Stimulated activated naive CD8-positive, alpha-beta T cell treated with anti-CD3 and anti-CD28 coated beads, Interleukin-15, amount 100 ng/mL, for 72 hours (primary cell): ENCODE measurements at regions not wholly inside any gene's neighbourhood (a gene's known extent, or its start where the extent isn't known, plus 50 kb on each side); places are given as distances from the start of the nearest gene placed in this dataset.

Experiments
- ATAC-seq: fragments of 150-1000 bp; cut with Tn5 transposase; 2 replicates; pipeline ENCODE4 v1.10.0; 2021; ENCODE audit warnings: mild to moderate bottlenecking, moderate library complexity
- DNase-seq, 2 donors: peaks; one replicate each; pipeline ENCODE4 v3.0.0; 2021 to 2022
- H3K27ac Mint-ChIP-seq, 2 donors: one replicate each; pipeline ENCODE4 v1.8.0; 2022; ENCODE audit warnings: mild to moderate bottlenecking in 2 of 2, mixed read lengths in 2 of 2, moderate library complexity in 2 of 2
- H3K27me3 Mint-ChIP-seq: one replicate; pipeline ENCODE4 v1.8.0; 2022; ENCODE audit warnings: mixed read lengths
- H3K4me1 Mint-ChIP-seq: one replicate; pipeline ENCODE4 v1.8.0; 2022; ENCODE audit warnings: mild to moderate bottlenecking, mixed read lengths
- H3K4me3 Mint-ChIP-seq, 2 donors: one replicate each; pipeline ENCODE4 v1.8.0; 2022; ENCODE audit warnings: mild to moderate bottlenecking in 2 of 2, mixed read lengths in 2 of 2, moderate library complexity in 1 of 2
- H3K9me3 Mint-ChIP-seq, 2 donors: one replicate each; pipeline ENCODE4 v1.8.0; 2022; ENCODE audit warnings: mixed read lengths in 2 of 2

- Mint-ChIP-seq H3K27ac (no peak overlapping the region), H3K27me3 (no peaks in the 10 kb centered on the region), H3K9me3 (peaks cover 0 to 7% of the 10 kb centered on the region in 2 donors), H3K4me3 (no peak overlapping the region), H3K4me1 (no peaks in the 10 kb centered on the region)
- ATAC-seq (no peak), DNase-seq (no peak)
These were observed 506.6 kb downstream of the DHX35 start for GRCh38 chr20:39468703-39469102.

GRCh38 chr20:39464238-39464637 is 502.1 kb downstream of the DHX35 start:
- DNase-seq = no peak
- Mint-ChIP-seq H3K4me3 (no peak overlapping the region), H3K27me3 (no peaks in the 10 kb centered on the region), H3K27ac (no peak overlapping the region), H3K4me1 (no peaks in the 10 kb centered on the region), H3K9me3 (peaks cover 0 to 3% of the 10 kb centered on the region in 2 donors)
- no peak for ATAC-seq

GRCh38 chr20:39462416-39462945 is 500.3 kb downstream of the DHX35 start:
- DNase-seq (no peak), ATAC-seq (no peak)
- no peak overlapping the region for H3K4me3 Mint-ChIP-seq
- H3K4me1 Mint-ChIP-seq = no peaks in the 10 kb centered on the region
- H3K9me3 Mint-ChIP-seq = no peaks in the 10 kb centered on the region
- H3K27ac Mint-ChIP-seq = no peak overlapping the region
- H3K27me3 Mint-ChIP-seq = peaks cover 11% of the 10 kb centered on the region

GRCh38 chr20:39458452-39458851 is 496.3 kb downstream of the DHX35 start:
- Mint-ChIP-seq H3K4me1 (no peaks in the 10 kb centered on the region), H3K4me3 (no peak overlapping the region), H3K27ac (no peak overlapping the region), H3K9me3 (no peaks in the 10 kb centered on the region), H3K27me3 (peaks cover 19% of the 10 kb centered on the region)
- DNase-seq (no peak), ATAC-seq (no peak)

- Mint-ChIP-seq H3K27ac (no peak overlapping the region), H3K4me1 (no peaks in the 10 kb centered on the region), H3K27me3 (peaks cover 19% of the 10 kb centered on the region), H3K4me3 (no peak overlapping the region), H3K9me3 (peaks cover 0 to 3% of the 10 kb centered on the region in 2 donors)
- DNase-seq = no peak
- no peak for ATAC-seq
These were observed 491.7 kb downstream of the DHX35 start for GRCh38 chr20:39453890-39454289.

- no peak overlapping the region for H3K27ac Mint-ChIP-seq
- DNase-seq (no peak), ATAC-seq (no peak)
- H3K27me3 Mint-ChIP-seq = peaks cover 9% of the 10 kb centered on the region
- no peak overlapping the region for H3K4me3 Mint-ChIP-seq
- no peaks in the 10 kb centered on the region for H3K4me1 Mint-ChIP-seq
- H3K9me3 Mint-ChIP-seq = peaks cover 0 to 3% of the 10 kb centered on the region in 2 donors
These were observed 490.6 kb downstream of the DHX35 start for GRCh38 chr20:39452583-39453340.

GRCh38 chr20:39451386-39451785 is 489.2 kb downstream of the DHX35 start:
- no peaks in the 10 kb centered on the region for H3K4me1 Mint-ChIP-seq
- no peak for ATAC-seq

GRCh38 chr20:39446397-39446796 is 484.3 kb downstream of the DHX35 start:
- peaks cover 0 to 8% of the 10 kb centered on the region in 2 donors for H3K9me3 Mint-ChIP-seq
- H3K27me3 Mint-ChIP-seq = no peaks in the 10 kb centered on the region
- no peaks in the 10 kb centered on the region for H3K4me1 Mint-ChIP-seq
- DNase-seq (no peak), ATAC-seq (no peak)
- no peak overlapping the region for H3K27ac Mint-ChIP-seq
- H3K4me3 Mint-ChIP-seq = no peak overlapping the region

More at GRCh38 chr20:39451386-39451785, 489.2 kb downstream of the DHX35 start:
- Mint-ChIP-seq H3K27me3 (peaks cover 7% of the 10 kb centered on the region), H3K4me3 (no peak overlapping the region), H3K27ac (no peak overlapping the region), H3K9me3 (peaks cover 0 to 8% of the 10 kb centered on the region in 2 donors)
- DNase-seq = no peak

GRCh38 chr20:39445095-39445494 is 483.0 kb downstream of the DHX35 start:
- Mint-ChIP-seq H3K9me3 (peaks cover 0 to 17% of the 10 kb centered on the region in 2 donors), H3K4me3 (no peak overlapping the region), H3K4me1 (no peaks in the 10 kb centered on the region), H3K27ac (no peak overlapping the region), H3K27me3 (no peaks in the 10 kb centered on the region)
- no peak for DNase-seq
- no peak for ATAC-seq

- ATAC-seq (no peak), DNase-seq (no peak)
- Mint-ChIP-seq H3K9me3 (peaks cover 4 to 8% of the 10 kb centered on the region in 2 donors), H3K4me3 (no peak overlapping the region), H3K27ac (no peak overlapping the region), H3K27me3 (no peaks in the 10 kb centered on the region), H3K4me1 (no peaks in the 10 kb centered on the region)
These were observed 471.3 kb downstream of the DHX35 start for GRCh38 chr20:39433466-39433865.

- Mint-ChIP-seq H3K4me3 (no peak overlapping the region), H3K9me3 (peaks cover 4 to 8% of the 10 kb centered on the region in 2 donors), H3K4me1 (no peaks in the 10 kb centered on the region), H3K27me3 (no peaks in the 10 kb centered on the region), H3K27ac (no peak overlapping the region)
- no peak for DNase-seq
- no peak for ATAC-seq
These were observed 469.1 kb downstream of the DHX35 start for GRCh38 chr20:39431091-39431880.

- ATAC-seq (no peak), DNase-seq (no peak)
- Mint-ChIP-seq H3K4me3 (no peak overlapping the region), H3K9me3 (peaks cover 4 to 8% of the 10 kb centered on the region in 2 donors), H3K27ac (no peak overlapping the region), H3K4me1 (no peaks in the 10 kb centered on the region), H3K27me3 (no peaks in the 10 kb centered on the region)
These were observed 467.6 kb downstream of the DHX35 start for GRCh38 chr20:39429726-39430125.

- peaks cover 0 to 7% of the 10 kb centered on the region in 2 donors for H3K9me3 Mint-ChIP-seq
- H3K27ac Mint-ChIP-seq = no peak overlapping the region
- H3K27me3 Mint-ChIP-seq = no peaks in the 10 kb centered on the region
- no peak overlapping the region for H3K4me3 Mint-ChIP-seq
- DNase-seq = no peak
- ATAC-seq = no peak
- H3K4me1 Mint-ChIP-seq = no peaks in the 10 kb centered on the region
These were observed 463.0 kb downstream of the DHX35 start for GRCh38 chr20:39424962-39425678.

GRCh38 chr20:39421571-39422105 is 459.5 kb downstream of the DHX35 start:
- peaks cover 0 to 7% of the 10 kb centered on the region in 2 donors for H3K9me3 Mint-ChIP-seq
- no peaks in the 10 kb centered on the region for H3K27me3 Mint-ChIP-seq
- ATAC-seq = no peak
- H3K4me3 Mint-ChIP-seq = no peak overlapping the region
- no peak overlapping the region for H3K27ac Mint-ChIP-seq
- no peaks in the 10 kb centered on the region for H3K4me1 Mint-ChIP-seq
- no peak for DNase-seq

GRCh38 chr20:39412091-39412490 is 449.9 kb downstream of the DHX35 start:
- Mint-ChIP-seq H3K9me3 (peaks cover 0 to 5% of the 10 kb centered on the region in 2 donors), H3K4me3 (no peak overlapping the region)
- DNase-seq = no peak

More at GRCh38 chr20:39412091-39412490, 449.9 kb downstream of the DHX35 start:
- H3K27me3 Mint-ChIP-seq = no peaks in the 10 kb centered on the region
- no peak for ATAC-seq
- no peaks in the 10 kb centered on the region for H3K4me1 Mint-ChIP-seq
- H3K27ac Mint-ChIP-seq = no peak overlapping the region
